ENCODE measurements at regions not wholly inside any gene's neighbourhood (a gene's known extent, or its start where the extent isn't known, plus 50 kb on each side); places are given as distances from the start of the nearest gene placed in this dataset.
A peak's percentile ranks its signal among the peaks of the same experiment; 100 is the strongest.

- TF ChIP-seq TSHZ2 (CRISPR knock-in tag; IDR thresholded peaks at IDR 0.05) (no peak), CSDC2 (CRISPR knock-in tag; IDR thresholded peaks at IDR 0.05) (no peak), TCF4 (CRISPR knock-in tag; IDR thresholded peaks at IDR 0.05; ENCODE audit: borderline replicate concordance) (no peak; the same call in 1 of the 2 replicates), ZC3H10 (CRISPR knock-in tag; IDR thresholded peaks at IDR 0.05) (no peak), OSR1 (CRISPR knock-in tag; IDR thresholded peaks at IDR 0.05) (no peak), CREB5 (CRISPR knock-in tag; IDR thresholded peaks at IDR 0.05; ENCODE audit: low read depth) (no peak), ZNF70 (CRISPR knock-in tag; IDR thresholded peaks at IDR 0.05) (no peak), ZFP30 (CRISPR knock-in tag; IDR thresholded peaks at IDR 0.05) (no peak), BACH2 (CRISPR knock-in tag; IDR thresholded peaks at IDR 0.05; ENCODE audit: borderline replicate concordance) (no peak), TOX (CRISPR knock-in tag; IDR thresholded peaks at IDR 0.05; ENCODE audit: borderline replicate concordance) (no peak), ZNF8 (CRISPR knock-in tag; IDR thresholded peaks at IDR 0.05) (no peak), GLIS3 (CRISPR knock-in tag; IDR thresholded peaks at IDR 0.05) (no peak), ISL1 (CRISPR knock-in tag; IDR thresholded peaks at IDR 0.05) (no peak)
- ATAC-seq, result peak; percentile 94
Observed at GRCh38 chr10:91340613-91341362, 69.4 kb upstream of the HECTD2 start.

GRCh38 chr10:91341686-91342085 is 68.5 kb upstream of the HECTD2 start:
- TF ChIP-seq ZFP3 (CRISPR knock-in tag; IDR thresholded peaks at IDR 0.05), result no peak
- no peak for TF ChIP-seq POU6F1 (CRISPR knock-in tag; IDR thresholded peaks at IDR 0.05; ENCODE audit: borderline replicate concordance, low read depth)
- TF ChIP-seq RARB (CRISPR knock-in tag; IDR thresholded peaks at IDR 0.05), result no peak
- no peak for TF ChIP-seq ZFP30 (CRISPR knock-in tag; IDR thresholded peaks at IDR 0.05)
- TF ChIP-seq OSR1 (CRISPR knock-in tag; IDR thresholded peaks at IDR 0.05), result no peak
- TF ChIP-seq PPARA (CRISPR knock-in tag; IDR thresholded peaks at IDR 0.05; ENCODE audit: borderline replicate concordance), result no peak
- no peak for ATAC-seq

- TF ChIP-seq PPARA (CRISPR knock-in tag; IDR thresholded peaks at IDR 0.05; ENCODE audit: borderline replicate concordance) (no peak), CREB5 (CRISPR knock-in tag; IDR thresholded peaks at IDR 0.05; ENCODE audit: low read depth) (no peak), ZNF565 (CRISPR knock-in tag; conservative IDR thresholded peaks at IDR 0.05; ENCODE audit: low read depth) (no peak), TSHZ2 (CRISPR knock-in tag; IDR thresholded peaks at IDR 0.05) (no peak), TCF4 (CRISPR knock-in tag; IDR thresholded peaks at IDR 0.05; ENCODE audit: borderline replicate concordance) (no peak), SNAI2 (CRISPR knock-in tag; IDR thresholded peaks at IDR 0.05) (no peak), ZFP3 (CRISPR knock-in tag; IDR thresholded peaks at IDR 0.05) (no peak), CSRNP3 (CRISPR knock-in tag; IDR thresholded peaks at IDR 0.05) (no peak), POU6F1 (CRISPR knock-in tag; IDR thresholded peaks at IDR 0.05; ENCODE audit: borderline replicate concordance, low read depth) (no peak)
- no peak for ATAC-seq
Observed at GRCh38 chr10:91343010-91343409, 67.1 kb upstream of the HECTD2 start.
